GM19351 (cell line): ENCODE measurements at regions not wholly inside any gene's neighbourhood (a gene's known extent, or its start where the extent isn't known, plus 50 kb on each side); places are given as distances from the start of the nearest gene placed in this dataset.
"Not testable (repeated sequence)": the region's sequence is repeated elsewhere in the genome, so short reads cannot be mapped to it uniquely, and the experiment has no call there.

Source experiments
- ATAC-seq: cut with Tn5 transposase; IDR thresholded peaks from one replicate; pipeline ENCODE4 v1.9.1; 2021; ENCODE audit warnings: mild to moderate bottlenecking, moderate library complexity; ENCODE audit not compliant: unreplicated experiment

DNA sequence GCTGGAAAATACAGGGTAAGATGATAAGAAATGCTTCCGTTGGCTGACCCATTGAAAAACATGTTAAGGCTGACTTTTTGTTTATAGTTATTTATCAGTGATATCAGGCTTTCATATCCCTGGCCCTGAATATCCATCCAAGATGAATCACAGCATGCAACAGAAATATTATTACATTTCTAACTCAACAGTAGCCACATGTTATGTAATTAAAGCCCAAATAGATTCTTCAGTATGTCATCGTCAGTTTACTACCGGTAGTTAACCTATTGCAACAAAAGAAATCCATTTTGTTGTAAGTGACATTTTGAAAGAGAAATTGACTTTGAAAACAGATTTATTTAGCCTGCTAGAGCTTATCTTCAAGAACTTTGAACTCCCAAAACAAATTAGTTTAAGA, 354.1 kb upstream of the CELF2 start:
- no peak for ATAC-seq

DNA sequence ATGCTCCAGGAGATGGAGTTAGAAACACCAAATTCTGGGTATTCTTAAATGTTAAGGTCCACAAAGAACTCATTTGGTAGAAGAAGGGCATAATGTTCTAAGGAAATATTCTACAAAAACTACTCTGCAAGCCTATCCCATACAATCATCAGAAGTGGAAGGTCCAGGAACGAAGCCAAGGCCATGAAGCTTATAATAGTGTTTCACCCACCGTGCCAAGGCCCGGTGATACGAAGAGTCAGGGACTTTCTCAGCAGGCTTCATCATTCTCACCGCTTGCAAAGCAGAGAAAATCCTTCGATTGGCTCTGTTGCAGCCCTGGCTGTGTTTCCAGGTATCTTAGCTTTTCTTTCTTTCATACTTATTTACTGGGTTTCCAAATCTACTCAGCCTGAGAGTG, 351.9 kb upstream of the CELF2 start:
- no peak for ATAC-seq

DNA sequence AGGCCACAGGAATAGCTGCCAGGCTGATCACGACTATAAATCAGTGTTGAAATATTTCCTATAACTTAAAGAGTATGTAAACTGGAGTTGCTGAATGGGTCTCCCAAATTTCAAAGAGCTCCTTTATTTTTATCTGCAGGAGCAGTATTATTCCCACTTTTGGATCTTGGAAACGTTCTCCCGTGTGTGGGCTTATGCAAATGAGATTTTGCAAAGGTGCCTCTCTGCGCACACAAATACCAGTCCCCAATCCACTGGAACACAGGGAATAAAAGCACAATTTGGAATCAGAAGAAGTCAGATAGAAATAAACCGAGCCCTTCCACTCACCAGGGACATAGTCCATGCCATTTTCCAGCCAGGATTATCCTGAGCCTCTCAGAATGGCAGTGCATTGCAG, 350.2 kb upstream of the CELF2 start:
- ATAC-seq, result no peak

DNA sequence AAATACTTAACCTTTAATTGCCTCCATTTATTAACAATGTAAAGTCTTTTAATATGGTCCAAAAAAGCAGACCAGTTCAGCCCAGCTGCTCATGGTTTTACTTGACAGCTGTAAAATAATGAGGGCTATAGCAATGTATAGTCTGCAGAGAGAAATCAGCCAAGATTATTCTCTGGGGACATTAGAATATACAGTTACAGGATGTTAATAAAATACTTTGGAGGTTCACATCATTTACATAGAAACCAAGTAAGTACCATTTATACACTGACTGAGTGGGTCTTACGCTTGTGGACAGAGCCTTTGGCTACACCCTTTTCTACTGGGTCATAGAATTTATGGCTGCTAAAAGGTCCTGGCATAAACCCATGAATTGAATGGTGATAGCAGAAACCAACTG, 340.7 kb upstream of the CELF2 start:
- ATAC-seq, result no peak

GRCh38 chr10:10677479-10677878, 340.2 kb upstream of the CELF2 start:
- peak; percentile 80 for ATAC-seq

- no peak for ATAC-seq
These were observed 337.2 kb upstream of the CELF2 start for GRCh38 chr10:10680496-10680895.

GRCh38 chr10:10684972-10685371, 332.7 kb upstream of the CELF2 start:
- ATAC-seq, result peak; percentile 44

- peak; percentile 90 for ATAC-seq
These were observed 332.1 kb upstream of the CELF2 start for GRCh38 chr10:10685566-10685965.

- no peak for ATAC-seq
These were observed 329.9 kb upstream of the CELF2 start for GRCh38 chr10:10687751-10688150.

DNA sequence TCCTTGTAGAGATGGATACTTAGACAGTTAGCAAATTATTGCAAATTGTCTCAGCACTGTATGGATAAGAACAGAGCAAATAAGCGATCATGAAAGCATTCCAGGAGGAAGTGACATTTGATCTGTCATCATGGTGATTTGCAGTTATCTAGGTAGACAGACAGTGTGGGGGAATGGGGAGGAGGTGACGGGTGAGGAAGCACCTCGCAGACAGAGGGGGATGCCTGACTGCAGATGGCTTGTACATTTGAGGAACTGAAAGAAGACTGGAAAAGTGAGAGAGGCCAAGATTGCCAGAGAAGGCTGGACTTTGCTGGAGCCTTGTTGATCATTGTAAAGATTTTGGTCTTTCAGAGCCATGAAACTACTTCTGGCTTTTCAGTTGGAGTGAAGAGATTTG, 318.2 kb upstream of the CELF2 start:
- peak; percentile 74 for ATAC-seq

DNA sequence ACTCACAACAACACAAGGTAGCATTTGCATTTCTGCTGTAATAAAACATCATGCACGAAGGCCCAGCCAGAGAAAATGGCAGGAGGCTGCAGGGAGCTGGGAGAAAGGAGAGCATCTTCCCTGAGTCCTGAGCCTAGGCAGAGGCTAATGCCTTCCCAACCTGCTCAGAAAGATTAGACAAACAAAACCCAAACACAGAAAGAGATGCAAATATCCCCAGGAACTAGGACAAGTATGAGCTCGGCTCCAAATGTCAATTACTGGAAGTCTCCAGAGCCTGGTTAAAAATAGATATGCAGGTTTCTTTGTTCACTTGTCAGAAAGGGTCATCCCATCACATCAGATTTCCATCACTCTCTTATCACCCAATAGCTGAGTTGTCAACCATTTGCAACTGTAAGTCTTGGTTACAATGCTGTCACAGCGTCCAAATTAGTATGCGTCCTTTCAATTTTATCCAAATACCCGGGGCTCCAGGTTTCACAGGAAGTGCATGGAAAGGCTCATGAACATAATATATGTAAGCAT, 316.5 kb upstream of the CELF2 start:
- no peak for ATAC-seq

DNA sequence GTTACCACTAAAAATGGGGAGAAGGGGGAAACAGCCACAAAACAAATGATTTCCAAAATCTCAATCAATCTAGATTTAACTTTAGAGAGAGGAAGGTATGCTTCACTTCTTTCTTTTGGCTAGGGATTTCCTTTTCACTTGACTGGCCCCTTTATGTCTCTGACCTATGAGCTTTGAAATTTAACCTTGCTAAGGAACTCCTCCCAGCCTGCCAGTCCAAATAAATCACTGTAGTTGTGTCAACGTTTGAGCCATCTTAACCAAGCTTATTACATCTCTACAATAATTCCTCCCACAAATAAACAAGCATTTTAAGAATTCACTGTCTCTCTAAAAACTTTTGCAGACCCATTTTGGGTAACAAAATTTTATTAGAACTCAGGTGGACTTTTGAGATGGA, 315.5 kb upstream of the CELF2 start:
- ATAC-seq, result no peak

DNA sequence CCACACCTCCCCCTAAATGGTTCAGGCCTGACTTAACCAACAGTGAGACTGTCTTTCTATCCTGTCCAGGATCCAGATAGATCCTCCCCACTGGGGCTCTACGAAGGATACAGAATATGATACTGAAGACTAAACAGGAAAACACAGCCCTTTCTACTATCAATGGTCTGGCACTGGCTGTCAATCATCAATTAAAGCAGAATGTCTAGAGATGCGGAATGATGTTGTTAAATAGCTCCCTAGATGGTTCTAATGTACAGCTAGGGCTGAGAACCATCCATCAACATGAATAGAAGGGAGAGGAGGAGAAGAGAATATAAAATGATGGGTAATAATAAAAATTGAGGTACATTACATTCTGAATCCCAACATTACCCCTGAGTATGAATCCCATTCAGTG, 314.3 kb upstream of the CELF2 start:
- no peak for ATAC-seq

GRCh38 chr10:10712155-10712704, 305.4 kb upstream of the CELF2 start:
- ATAC-seq, result no peak

GRCh38 chr10:10714327-10714726, 303.3 kb upstream of the CELF2 start:
- no peak for ATAC-seq

GRCh38 chr10:10716972-10717371, 300.7 kb upstream of the CELF2 start:
- no peak for ATAC-seq

DNA sequence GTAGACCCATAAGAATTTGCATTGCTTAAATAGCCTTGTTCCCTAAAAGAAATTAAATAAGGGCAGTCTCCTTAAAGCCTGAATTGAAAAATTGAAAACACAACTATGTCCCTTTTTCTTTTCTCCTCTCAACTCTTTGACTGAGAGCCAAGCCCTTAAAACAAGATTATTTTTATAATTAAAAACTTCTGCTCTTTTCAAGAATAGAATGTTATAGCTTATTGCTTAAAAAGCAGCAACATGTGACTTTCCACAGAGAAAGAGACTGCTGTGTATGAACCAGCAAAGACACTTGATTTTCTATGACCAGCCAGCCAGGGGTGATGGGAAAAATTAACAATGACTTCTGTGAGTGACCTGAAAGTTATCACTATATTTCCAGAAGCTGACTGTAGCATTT, 295.2 kb upstream of the CELF2 start:
- ATAC-seq, result no peak

DNA sequence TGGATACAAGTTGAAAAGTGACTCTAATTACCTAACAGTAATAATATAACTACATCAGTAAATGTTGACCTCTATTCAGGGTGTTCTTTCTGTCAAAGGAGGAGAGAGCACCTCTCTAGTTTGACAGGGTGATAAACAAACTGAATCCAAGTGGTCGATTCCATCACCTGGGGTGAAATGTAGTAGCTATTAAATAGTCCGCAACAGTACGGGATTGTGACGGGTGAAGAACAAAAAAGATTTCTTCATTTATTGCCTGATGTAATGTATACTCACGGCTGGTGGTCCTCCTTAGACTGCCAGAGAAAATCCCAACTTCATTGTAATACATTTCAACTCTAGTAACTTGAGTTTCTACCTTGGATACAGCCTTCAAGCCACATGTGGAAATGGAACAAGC, 292.5 kb upstream of the CELF2 start:
- no peak for ATAC-seq

- no peak for ATAC-seq
These were observed 291.6 kb upstream of the CELF2 start for GRCh38 chr10:10726101-10726500.

GRCh38 chr10:10727411-10727810, 290.3 kb upstream of the CELF2 start:
- ATAC-seq, result not testable (repeated sequence)

DNA sequence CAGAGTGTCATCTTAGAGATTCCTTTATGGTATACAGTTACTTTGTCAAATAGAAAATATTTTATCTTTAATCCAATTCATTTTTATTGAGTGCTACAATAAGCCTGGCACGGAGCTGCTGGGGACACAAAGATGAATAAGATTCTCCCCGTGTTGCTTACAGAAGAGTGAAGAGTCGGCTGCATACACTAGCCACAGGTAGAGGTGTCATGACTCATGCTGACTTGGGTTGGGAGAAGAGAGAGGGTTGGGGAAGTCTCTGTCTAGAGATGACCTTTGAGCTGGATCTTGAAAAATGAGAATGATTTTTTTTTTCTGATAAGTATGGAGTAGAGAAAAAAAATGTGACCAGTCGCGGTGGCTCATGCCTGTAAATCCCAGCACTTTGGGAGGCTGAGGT, 289.9 kb upstream of the CELF2 start:
- no peak for ATAC-seq

DNA sequence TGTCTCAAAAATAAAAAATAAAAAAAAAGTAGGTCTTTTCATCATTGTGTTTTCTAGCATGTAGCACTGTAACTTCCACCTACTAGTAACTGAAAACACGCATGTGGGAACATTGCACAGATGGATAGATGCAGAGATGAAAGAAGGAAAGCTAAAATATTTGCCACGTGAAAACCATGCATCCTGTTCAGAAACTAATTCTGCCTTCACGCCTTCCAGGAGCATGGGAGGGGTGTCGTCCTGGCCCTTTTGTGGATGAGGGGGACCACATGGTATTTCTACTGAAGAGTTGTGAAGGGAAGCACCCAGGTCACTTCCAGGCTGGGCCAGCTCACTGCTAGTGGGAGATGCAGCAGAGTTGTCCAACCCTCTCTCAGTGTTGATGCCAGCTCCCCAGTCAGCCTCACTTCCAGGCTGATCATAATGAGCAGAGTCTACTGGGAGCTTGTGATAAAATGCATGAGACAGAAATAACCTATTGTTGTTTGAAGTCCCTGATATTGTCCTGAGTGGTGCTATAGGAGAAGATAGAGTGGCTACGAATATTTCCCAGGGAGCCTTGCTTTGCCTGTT, 287.1 kb upstream of the CELF2 start:
- no peak for ATAC-seq

DNA sequence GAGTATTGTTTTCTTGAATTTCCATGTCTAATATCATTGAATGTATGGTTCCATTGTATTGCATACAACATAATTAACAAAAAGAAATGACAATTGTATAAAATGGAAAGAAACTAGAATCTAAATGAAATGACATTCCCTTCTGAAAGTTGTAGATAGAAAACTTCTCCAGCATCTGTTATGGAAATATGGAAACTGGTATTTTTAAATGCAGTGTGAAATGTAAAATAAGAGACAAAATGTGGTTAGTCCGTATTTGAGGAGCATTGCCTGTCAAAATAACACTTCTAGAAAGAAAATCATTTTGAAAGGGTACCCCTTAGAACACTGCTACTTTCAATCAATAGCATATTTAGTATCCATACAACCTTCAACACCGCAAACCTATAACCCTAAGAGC, 286.3 kb upstream of the CELF2 start:
- no peak for ATAC-seq
